ENCODE measurements at regions not wholly inside any gene's neighbourhood (a gene's known extent, or its start where the extent isn't known, plus 50 kb on each side); places are given as distances from the start of the nearest gene placed in this dataset.
"Not testable (repeated sequence)": the region's sequence is repeated elsewhere in the genome, so short reads cannot be mapped to it uniquely, and the experiment has no call there.

- no peak for FAIRE-seq
Measured at GRCh38 chr1:96374076-96374762, 347.4 kb upstream of the PTBP2 start.

- no peak for FAIRE-seq
Measured at GRCh38 chr1:96376846-96377245, 344.7 kb upstream of the PTBP2 start.

DNA sequence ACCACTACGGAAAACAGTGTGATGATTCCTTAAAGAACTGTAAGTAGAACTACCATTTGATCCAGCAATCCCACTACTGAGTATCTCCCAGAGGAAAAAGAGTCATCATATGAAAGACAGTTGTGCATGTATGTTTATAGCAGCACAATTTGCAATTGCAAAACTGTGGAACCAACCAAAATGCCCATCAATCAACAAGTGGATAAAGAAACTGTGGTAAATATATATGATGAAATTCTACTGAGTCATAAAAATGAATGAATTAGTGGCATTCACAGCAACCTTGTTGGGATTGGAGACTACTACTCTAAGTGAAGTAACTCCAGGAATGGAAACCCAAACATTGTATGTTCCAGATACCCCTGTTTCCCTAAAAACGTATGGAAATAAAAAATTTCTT lies 337.0 kb upstream of the PTBP2 start:
- no peak for FAIRE-seq

- no peak for FAIRE-seq
Measured at GRCh38 chr1:96387785-96388184, 333.8 kb upstream of the PTBP2 start.

GRCh38 chr1:96388421-96389310 lies 332.9 kb upstream of the PTBP2 start:
- no peak for FAIRE-seq

GRCh38 chr1:96400089-96400488 lies 321.5 kb upstream of the PTBP2 start:
- no peak for FAIRE-seq

- no peak for FAIRE-seq
Measured at GRCh38 chr1:96409087-96409486, 312.5 kb upstream of the PTBP2 start.

- no peak for FAIRE-seq
Measured at GRCh38 chr1:96409689-96410088, 311.9 kb upstream of the PTBP2 start.

DNA sequence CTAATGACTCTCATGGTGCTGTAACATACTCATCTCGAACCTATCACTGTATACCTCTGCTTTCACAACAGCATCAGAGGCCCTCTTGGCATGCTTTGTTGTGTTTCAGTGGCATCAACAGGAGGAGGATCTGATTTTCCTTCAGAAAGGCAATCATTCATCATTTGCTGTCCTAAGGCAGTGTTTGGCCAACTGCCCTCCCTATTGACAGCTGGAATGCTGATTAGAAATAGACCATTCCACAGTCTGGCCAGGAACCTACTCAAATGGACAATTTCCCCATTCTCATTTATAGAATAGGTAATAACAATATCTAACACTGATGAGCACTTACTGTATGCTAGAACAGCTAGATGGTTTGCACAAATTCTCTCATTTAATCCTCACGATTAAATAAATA lies 310.6 kb upstream of the PTBP2 start:
- no peak for FAIRE-seq

- FAIRE-seq, result no peak
Measured at GRCh38 chr1:96414598-96414997, 307.0 kb upstream of the PTBP2 start.

DNA sequence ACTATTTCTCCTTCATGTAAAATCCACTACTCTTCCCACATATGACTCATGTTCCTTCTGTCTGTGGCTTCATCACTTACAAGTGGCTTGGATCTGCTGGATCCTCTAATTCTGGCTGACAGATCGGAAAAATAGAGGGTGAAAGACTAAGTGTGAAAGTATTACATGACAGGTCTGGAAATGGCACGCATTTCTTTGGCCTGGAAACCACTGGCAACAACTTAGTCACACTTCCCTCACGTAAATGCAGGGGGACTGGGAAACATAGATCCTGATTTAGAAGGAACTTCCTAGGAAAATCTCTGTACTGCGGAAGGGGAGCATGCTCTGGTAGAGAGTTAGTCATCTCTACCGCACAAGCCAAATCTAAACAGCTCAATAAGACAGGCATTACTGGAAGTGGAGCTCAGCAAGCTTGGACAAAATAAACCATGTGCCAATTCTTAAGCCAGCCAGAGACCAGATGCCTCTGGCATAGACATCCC lies 305.4 kb upstream of the PTBP2 start:
- no peak for FAIRE-seq

DNA sequence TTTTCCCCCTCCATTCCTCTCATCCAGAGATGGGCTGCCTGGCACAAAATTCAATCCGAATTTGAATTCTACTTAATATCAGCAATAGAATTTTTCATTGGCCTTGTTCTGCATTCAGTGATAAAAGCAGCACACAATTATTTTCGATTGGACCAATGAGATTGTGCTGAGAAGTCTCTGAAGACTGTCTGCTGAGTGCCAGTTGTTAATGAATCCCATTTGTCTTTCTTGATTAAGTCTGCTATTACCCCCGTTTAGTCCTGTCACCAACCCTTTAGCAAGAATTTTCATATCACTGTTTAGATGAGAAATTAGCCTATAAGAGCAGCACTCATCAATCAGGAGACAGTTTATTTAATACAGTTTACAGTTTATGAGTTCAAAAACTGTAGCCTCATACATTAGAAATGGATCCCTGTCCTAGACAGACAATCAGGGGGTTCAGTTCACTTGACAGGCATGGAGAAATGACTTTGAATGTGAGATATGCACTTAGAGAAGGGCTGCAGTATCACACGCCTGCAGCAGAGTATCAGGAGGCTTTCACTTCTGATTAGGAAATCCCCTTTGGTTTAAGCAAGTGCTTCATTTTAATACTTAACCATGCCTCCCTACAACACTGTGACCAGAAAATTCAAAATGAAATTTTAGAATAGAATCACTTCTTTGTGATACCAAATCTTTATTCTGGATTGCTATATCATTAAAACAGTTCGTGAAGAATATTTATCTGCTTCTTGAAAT lies 304.7 kb upstream of the PTBP2 start:
- FAIRE-seq, result no peak

- FAIRE-seq, result no peak
Measured at GRCh38 chr1:96418969-96419368, 302.6 kb upstream of the PTBP2 start.

GRCh38 chr1:96424877-96425276 lies 296.7 kb upstream of the PTBP2 start:
- no peak for FAIRE-seq

DNA sequence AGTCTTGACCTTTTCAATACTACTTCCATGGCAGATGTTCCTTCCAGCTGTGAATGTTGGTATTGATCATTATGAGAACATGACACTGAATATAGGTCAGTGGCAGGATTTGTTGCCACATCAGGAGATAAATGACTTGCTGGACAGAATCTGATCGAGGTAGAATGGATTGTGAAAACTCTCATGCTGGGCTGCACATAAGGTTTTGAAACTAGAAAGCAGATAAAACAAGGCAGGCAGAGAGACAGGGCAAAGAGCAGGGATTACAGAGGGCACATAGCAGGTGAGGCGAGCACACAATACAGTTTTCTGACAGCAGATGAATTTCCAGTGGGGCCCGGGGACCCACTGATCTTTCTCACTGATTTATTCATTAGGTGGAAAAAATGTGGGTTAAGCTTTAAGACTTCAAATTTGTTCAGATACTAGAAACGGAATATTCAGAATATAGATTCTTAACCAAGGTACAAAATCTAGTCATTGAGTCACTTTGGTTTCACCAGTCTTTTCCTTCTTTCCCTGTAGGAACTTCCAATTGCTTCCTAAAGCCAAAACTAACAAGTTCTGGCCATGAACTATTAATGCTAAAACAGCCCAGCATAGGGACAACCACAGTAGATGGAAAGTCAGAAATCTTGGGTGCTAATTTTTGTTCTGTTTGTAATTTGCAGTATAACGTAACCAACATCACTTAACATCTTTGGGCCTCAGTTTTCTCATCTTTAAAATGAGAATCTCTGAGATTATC lies 296.0 kb upstream of the PTBP2 start:
- no peak for FAIRE-seq

- FAIRE-seq, result no peak
Measured at GRCh38 chr1:96427616-96428015, 294.0 kb upstream of the PTBP2 start.

DNA sequence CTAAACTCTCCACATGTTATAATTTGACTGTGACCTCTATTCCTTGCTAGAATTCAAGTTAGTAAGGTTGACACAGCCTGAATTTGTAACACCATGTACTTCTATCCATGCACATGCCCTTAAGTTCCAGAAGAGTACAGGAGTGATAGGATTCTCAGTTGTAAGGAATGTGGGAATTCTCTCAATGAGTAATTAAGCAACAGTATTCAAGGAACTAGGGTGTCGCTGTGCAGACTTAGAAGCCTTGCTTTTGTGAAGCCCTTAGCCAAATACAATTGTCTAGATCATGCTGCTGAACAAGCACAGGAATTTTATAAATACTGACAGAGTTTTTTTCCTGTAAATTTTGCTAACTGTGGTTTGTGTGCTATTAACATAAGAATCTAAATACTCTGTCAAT lies 276.3 kb upstream of the PTBP2 start:
- FAIRE-seq, result no peak

DNA sequence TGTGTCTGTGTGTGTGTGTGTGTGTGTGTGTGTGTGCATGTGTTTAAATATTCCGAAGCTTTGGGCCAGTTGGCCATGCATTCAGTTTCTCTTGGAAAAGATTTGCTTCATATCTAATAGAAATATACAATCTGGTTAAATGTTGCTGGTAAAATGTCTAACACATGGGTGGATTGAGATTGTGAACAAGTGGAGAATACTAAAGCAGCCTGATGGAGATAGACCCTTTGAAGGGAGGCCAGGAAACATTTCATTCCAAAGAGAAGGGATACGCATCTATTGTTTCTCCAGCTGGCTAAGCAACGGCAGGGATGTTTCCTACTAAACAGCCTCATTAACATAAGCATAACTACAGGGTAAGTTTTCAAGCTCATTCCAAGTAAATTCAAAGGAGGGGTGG lies 257.5 kb upstream of the PTBP2 start:
- FAIRE-seq, result no peak

- no peak for FAIRE-seq
Measured at GRCh38 chr1:96464522-96464921, 257.1 kb upstream of the PTBP2 start.

GRCh38 chr1:96464991-96465390 lies 256.6 kb upstream of the PTBP2 start:
- no peak for FAIRE-seq

- no peak for FAIRE-seq
Measured at GRCh38 chr1:96465441-96465840, 256.1 kb upstream of the PTBP2 start.

DNA sequence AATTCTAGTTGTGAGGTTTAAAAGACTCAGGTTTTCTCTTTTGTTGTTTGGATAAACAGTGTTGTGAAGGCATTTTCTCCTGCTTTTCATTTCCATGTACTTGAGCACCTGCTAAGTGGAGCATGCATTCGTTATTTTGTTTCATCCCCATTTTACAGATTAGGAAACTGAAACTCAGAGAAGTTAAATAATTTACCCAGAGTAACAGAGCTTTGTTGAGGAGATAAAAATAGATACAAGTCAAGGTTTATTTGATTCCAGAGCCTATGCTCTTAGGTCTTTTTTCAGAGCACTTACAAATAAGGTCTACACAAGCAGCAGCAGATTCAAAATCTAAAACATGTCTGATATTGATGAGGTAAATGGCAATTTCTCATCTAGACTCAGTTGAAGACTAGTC lies 254.7 kb upstream of the PTBP2 start:
- no peak for FAIRE-seq

DNA sequence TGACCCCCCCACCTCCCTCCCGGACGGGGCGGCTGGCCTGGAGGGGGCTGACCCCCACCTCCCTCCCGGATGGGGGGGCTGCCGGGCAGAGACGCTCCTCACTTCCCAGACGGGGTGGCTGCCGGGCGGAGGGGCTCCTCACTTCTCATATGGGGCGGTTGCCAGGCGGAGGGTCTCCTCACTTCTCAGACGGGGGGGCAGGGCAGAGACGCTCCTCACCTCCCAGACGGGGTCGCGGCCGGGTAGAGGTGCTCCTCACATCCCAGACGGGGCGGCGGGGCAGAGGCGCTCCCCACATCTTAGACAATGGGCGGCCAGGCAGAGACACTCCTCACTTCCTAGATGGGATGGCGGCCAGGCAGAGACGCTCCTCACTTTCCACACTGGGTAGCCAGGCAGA lies 251.9 kb upstream of the PTBP2 start:
- not testable (repeated sequence) for FAIRE-seq

Data from endometrium (tissue), 2 donors.